Uterus (tissue), 3 donors: ENCODE measurements at regions not wholly inside any gene's neighbourhood (a gene's known extent, or its start where the extent isn't known, plus 50 kb on each side); places are given as distances from the start of the nearest gene placed in this dataset.

Source experiments
- DNase-seq, 2 donors: peaks; one replicate each; pipeline ENCODE4 v3.0.0-alpha.2; 2019 to 2020
- H3K27ac ChIP-seq, 2 donors: fragments of 200-600 bp; sonication (generic); 1 replicate in 1 of 2; 2 replicates in 1 of 2; pipeline ENCODE4 v1.5.1; 2016 to 2018
- H3K27me3 ChIP-seq, 2 donors: fragments of 200-600 bp; sonication (generic); one replicate each; pipeline ENCODE4 v1.5.1; 2018 to 2019; ENCODE audit warnings: control low read depth in 1 of 2
- H3K36me3 ChIP-seq, 2 donors: fragments of 200-600 bp; sonication (generic); one replicate each; pipeline ENCODE4 v1.5.1; 2019; ENCODE audit warnings: control low read depth in 1 of 2
- H3K4me1 ChIP-seq, 2 donors: fragments of 200-600 bp; sonication (generic); one replicate each; pipeline ENCODE4 v1.5.1; 2018 to 2019; ENCODE audit warnings: control low read depth in 1 of 2
- H3K4me3 ChIP-seq, 2 donors: fragments of 200-600 bp; sonication (generic); 1 replicate in 1 of 2; 2 replicates in 1 of 2; pipeline ENCODE4 v1.5.1; 2018 to 2019; ENCODE audit warnings: mild to moderate bottlenecking in 1 of 2
- H3K9me3 ChIP-seq, 2 donors: fragments of 200-600 bp; sonication (generic); one replicate each; pipeline ENCODE4 v1.5.1; 2019; ENCODE audit warnings: control low read depth in 1 of 2
- POLR2A ChIP-seq, 2 donors: fragments of 450-650 bp; IDR thresholded peaks; one replicate each; pipeline ENCODE4 v1.6.1; 2016; ENCODE audit warnings: antibody characterized with exemption in 2 of 2, mild to moderate bottlenecking in 1 of 2, moderate library complexity in 1 of 2
- intact Hi-C: fragments of 100-400 bp; cut with DNase I; formaldehyde crosslinking; loops from one replicate; pipeline ENCODE4 v1.15.1; 2023; ENCODE audit warnings: low total_unique reads
- TF ChIP-seq, protein P1 (sequence below), 4 experiments: fragments of 200-600 bp in 2 of 4; fragments of 450-650 bp in 2 of 4; sonication (generic) in 2 of 4; IDR thresholded peaks; one replicate each; pipeline ENCODE4 v1.5.1; 2016 to 2019; ENCODE audit warnings: antibody characterized with exemption in 4 of 4, mild to moderate bottlenecking in 2 of 4, moderate library complexity in 1 of 4
- donor health status: DM: yes; HTN: yes; CAD: no.

DNA sequence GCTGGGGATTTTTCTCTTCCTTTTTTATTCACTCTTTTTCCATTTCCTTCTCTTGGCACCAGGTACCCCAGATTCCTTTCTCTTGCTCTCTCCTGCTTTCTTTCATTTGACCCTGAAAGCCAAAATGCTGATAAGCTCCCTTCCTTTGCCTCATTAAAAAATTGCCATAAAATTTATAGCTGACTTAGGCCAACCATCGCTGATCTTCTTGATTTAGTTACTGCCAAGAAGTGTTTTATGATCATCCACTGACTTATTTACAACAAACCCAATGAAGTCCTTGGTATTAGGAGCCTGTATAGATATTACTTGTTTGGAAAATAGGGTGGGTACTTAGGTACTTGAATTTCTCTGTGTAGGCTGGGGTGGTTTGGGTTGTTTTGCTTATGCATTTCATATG, 173.2 kb upstream of the PHYHIPL start:
- H3K9me3 ChIP-seq: no peaks in the 10 kb centered on the region
- no peaks in the 10 kb centered on the region for H3K36me3 ChIP-seq
- no peaks in the 10 kb centered on the region for H3K27me3 ChIP-seq
- H3K4me3 ChIP-seq: no peak overlapping the region
- no peaks in the 10 kb centered on the region for H3K4me1 ChIP-seq
- TF ChIP-seq POLR2A (IDR thresholded peaks at IDR 0.05): no peak
- TF ChIP-seq, protein P1, sequence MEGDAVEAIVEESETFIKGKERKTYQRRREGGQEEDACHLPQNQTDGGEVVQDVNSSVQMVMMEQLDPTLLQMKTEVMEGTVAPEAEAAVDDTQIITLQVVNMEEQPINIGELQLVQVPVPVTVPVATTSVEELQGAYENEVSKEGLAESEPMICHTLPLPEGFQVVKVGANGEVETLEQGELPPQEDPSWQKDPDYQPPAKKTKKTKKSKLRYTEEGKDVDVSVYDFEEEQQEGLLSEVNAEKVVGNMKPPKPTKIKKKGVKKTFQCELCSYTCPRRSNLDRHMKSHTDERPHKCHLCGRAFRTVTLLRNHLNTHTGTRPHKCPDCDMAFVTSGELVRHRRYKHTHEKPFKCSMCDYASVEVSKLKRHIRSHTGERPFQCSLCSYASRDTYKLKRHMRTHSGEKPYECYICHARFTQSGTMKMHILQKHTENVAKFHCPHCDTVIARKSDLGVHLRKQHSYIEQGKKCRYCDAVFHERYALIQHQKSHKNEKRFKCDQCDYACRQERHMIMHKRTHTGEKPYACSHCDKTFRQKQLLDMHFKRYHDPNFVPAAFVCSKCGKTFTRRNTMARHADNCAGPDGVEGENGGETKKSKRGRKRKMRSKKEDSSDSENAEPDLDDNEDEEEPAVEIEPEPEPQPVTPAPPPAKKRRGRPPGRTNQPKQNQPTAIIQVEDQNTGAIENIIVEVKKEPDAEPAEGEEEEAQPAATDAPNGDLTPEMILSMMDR (IDR thresholded peaks at IDR 0.05): no peak
- no peak for DNase-seq
- intact Hi-C loops: no loop called here
- no peak overlapping the region for H3K27ac ChIP-seq

DNA sequence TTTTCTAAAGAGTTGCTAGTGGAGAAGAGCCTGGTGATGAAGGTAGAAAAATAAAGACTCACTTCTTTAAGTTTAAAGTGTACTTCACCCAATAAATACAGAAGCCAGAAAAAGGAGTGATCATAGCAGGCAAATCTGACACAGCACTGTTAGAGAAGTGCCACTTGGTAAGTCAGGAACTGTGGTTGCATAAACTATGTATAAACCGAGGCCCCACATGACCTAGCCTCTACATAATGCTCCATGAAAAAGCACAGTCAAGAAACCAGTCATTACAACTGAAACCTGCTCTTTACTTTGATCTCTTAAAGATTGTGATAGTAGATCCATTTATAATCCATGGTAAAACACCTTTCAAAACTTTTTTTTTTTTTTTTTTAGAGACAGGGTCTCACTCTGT, 172.1 kb upstream of the PHYHIPL start:
- no peak for DNase-seq
- no peak overlapping the region for H3K27ac ChIP-seq
- H3K36me3 ChIP-seq: no peaks in the 10 kb centered on the region
- intact Hi-C loops: no loop called here
- no peaks in the 10 kb centered on the region for H3K9me3 ChIP-seq
- no peaks in the 10 kb centered on the region for H3K27me3 ChIP-seq
- H3K4me3 ChIP-seq: no peak overlapping the region
- no peaks in the 10 kb centered on the region for H3K4me1 ChIP-seq
- TF ChIP-seq, protein P1 (IDR thresholded peaks at IDR 0.05): no peak
- no peak for TF ChIP-seq POLR2A (IDR thresholded peaks at IDR 0.05)

DNA sequence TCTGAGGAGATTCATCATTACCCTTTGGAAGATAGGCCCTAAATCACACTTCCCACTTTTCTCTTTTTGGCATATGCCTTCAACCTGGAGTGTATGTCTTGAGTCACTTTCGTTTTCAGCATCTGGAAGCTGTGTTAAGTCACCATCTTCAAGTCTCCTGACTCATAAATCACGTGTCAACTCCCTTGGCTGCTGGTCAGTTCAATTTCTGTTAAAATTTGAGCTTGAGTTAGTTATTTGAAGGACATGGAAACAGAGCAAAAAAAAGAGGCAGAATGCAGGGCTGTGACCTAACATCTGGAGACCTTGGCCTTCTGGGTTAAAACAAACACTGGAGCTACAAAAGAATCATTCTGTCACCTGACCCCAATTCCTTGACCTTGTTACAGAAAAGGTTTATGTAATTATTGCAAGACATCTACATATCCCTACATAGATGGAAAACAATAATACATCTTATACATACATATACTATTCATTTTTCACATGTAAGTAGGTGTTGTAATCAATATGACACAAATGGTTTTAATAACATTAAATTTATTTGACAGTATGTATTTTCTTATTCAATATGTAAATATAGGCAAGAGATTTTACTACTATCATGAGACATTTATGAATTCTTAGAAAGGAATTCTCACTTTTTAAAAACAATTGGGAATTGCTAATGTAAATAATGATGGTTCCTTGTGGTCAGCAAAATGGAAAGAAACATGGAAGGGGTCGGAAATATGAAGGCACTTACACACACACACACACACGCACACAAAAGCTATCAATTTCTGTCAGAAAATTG, 169.7 kb upstream of the PHYHIPL start:
- Histone ChIP-seq H3K4me3 (no peak overlapping the region), H3K36me3 (no peaks in the 10 kb centered on the region), H3K27me3 (no peaks in the 10 kb centered on the region), H3K27ac (no peak overlapping the region), H3K9me3 (no peaks in the 10 kb centered on the region), H3K4me1 (no peaks in the 10 kb centered on the region)
- TF ChIP-seq POLR2A (IDR thresholded peaks at IDR 0.05): no peak
- TF ChIP-seq, protein P1 (IDR thresholded peaks at IDR 0.05): no peak
- intact Hi-C loops: no loop called here
- DNase-seq: peak; percentile 16 to 38

DNA sequence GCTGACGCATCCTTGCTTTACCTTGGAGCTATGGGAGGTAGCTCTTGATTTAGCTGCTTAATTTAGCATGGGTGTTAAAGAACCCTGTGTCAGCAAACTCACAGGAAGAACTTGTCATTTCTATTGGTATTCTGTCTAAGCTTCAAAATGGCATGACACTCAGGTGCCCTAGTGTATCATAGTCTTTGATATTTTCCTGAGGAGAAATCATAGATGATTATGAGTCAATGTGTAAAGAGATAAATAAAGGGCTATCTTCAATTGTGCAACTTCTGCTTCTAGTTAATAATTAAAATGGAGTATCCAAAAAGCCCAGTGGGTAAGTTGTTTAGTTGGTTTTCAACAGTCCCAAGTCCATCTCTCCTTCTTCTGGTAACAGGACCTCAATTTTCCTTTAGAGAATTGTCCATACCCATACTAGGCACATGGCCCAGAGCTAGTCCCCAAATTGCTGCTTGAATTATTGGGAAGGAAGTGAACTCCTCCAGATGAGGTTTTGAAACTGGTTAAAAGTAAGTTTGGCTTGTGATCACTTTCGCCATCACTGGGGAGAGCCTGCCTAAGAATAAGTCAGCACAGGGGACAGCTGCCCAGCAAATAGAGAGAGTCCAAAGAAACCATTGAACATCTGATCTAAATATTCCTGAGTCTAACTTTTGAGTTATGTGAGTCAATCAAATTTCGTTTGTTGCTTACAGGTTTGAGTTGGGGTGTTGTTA, 169.0 kb upstream of the PHYHIPL start:
- TF ChIP-seq, protein P1 (IDR thresholded peaks at IDR 0.05): no peak
- TF ChIP-seq POLR2A (IDR thresholded peaks at IDR 0.05): no peak
- Histone ChIP-seq H3K27ac (no peak overlapping the region), H3K9me3 (no peaks in the 10 kb centered on the region), H3K27me3 (no peaks in the 10 kb centered on the region), H3K4me1 (no peaks in the 10 kb centered on the region), H3K36me3 (no peaks in the 10 kb centered on the region), H3K4me3 (no peak overlapping the region)
- intact Hi-C loops: no loop called here
- no peak for DNase-seq

DNA sequence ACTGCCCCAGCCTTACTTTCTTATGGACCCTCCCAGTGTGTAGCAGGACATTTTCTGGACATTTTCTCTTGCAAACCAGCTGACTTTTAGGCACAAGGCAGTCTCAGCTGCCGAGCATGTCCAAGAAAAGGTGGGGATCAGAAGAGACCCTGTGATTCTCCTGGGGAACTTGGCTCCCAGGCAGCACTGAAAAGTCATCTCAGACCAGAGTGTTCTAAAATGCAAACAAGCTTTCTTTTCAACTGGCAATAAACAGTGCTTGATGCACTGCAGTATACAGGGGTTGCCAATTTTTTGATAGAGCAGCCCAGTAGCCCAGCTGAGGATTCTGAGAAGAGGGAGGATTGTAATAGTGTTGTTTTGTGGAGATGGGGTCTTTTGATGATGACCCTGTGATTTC, 168.0 kb upstream of the PHYHIPL start:
- Histone ChIP-seq H3K27ac (no peak overlapping the region), H3K27me3 (no peaks in the 10 kb centered on the region), H3K36me3 (no peaks in the 10 kb centered on the region), H3K4me3 (no peak overlapping the region), H3K9me3 (no peaks in the 10 kb centered on the region), H3K4me1 (no peaks in the 10 kb centered on the region)
- intact Hi-C loops: no loop called here
- DNase-seq: no peak
- no peak for TF ChIP-seq POLR2A (IDR thresholded peaks at IDR 0.05)
- TF ChIP-seq, protein P1 (IDR thresholded peaks at IDR 0.05): no peak
